GM19397 (cell line): ENCODE measurements at regions not wholly inside any gene's neighbourhood (a gene's known extent, or its start where the extent isn't known, plus 50 kb on each side); places are given as distances from the start of the nearest gene placed in this dataset.
"Not testable (repeated sequence)": the region's sequence is repeated elsewhere in the genome, so short reads cannot be mapped to it uniquely, and the experiment has no call there.

ENCODE experiments used
- ATAC-seq: cut with Tn5 transposase; IDR thresholded peaks from one replicate; pipeline ENCODE4 v1.9.1; 2021; ENCODE audit warnings: mild to moderate bottlenecking, moderate library complexity; ENCODE audit not compliant: unreplicated experiment

DNA sequence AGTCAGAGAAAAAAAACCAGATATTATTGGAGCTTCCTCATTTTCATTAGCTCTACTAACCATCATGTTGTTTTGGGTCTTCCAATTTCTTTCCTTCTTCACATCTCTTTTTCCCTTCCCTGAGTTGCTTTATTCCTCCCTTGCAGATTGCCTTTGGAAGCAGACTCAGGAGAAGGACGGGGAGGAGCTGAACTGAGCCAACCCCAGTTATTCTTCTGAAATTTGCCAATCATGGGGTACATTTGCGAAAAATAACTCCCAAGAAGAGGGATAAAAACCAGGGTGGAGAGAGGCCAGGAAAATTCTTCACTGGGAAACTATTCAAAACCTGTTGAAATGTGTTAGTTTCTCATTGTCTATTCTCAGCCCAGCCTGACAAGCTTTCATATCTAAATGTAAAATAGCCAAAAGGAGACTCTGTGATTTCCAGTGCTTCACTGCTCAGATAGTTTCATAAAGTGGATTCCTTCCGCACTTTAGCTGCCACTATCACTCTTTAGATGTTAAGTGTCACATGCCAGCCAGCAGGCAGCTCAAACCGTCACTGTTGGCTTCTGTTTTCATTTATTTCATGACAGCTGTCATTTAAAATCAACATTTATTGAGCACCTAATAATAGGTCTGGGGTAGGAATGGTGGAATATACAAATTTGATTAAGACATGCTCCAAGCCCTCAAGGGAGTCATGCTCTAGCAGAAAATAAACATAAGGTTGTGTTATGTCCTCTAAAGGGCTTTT lies 204.5 kb downstream of the SREK1 start:
- no peak for ATAC-seq

DNA sequence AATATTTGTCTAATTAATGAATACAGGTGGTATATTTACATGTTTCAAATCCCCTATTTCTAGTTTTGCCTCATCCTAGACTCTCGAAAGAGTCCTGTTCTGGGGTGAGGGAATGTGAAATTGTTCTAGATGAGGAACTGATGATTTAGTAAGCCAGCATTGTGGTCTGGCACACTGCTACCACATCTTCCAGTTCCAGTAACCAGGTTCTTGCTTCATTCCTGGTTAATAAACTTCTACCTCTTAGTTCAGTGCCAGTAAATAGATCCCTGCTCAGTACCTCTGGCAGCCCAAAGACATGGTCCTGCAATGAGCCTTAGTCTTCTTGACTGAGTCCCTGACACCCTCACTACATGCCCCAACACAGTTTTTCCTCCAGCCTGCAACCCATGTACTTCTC lies 207.7 kb downstream of the SREK1 start:
- ATAC-seq, result no peak

DNA sequence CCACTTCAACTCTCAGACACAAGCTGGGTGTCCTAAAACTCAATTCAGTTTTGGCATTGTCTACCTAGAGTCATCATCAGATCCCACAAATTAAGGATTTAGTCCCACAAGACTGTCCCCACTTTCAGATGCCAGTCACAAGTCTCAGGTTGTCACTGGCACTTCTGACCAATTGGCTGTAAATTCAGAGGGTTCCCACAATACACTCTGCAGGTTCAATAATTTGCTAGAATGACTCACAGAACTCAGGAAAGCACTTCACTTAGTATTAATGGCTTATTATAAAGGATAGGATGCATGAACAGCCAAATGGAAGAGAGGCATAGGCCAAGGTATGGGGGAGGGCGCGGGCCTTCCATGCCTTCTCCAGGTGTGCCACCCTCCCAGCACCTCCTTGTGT lies 209.1 kb downstream of the SREK1 start:
- no peak for ATAC-seq

DNA sequence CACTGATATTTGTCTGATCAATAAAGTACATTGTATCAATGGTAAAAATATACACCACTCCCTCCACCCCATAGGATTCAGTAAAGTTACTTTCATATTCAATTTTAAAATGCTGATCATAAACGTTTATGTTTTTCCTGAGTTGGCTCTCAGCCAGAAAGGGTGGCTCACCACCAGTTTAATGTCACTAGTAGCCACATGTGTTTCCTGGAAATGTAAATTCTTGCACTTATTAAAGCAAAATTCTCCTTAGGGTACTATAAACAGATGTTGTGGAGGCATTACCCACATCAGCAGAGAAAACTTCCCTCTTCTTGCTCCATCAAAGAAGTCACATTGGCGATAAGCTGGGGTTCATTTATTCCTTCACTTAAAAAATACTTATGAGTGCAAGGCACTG lies 210.3 kb downstream of the SREK1 start:
- ATAC-seq, result no peak

DNA sequence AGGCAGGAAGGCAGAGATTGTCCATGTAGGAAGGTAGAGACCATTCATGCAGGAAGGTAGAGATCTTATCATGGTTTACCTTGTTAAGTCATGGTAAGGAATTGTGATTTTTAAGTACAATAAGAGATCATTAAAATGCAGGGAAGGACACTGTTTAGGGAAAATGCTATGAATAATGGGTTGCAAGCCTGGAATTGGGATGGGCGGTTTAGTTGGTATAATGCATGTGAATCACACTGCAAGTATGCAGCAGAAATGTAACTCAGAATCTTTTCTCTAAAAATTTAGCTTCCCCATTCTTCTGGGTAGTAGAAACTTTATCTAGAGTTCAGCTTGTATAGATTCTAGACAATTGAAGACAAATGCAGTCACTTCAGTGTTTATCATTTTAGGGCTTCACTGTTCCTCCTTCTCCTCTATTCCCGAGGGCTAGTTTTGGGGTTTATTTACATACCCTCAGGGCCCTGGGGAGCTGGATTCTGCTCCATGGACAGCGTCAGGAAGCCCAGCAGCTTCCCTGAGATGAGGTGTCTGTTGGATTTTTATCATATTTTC lies 212.0 kb downstream of the SREK1 start:
- no peak for ATAC-seq

DNA sequence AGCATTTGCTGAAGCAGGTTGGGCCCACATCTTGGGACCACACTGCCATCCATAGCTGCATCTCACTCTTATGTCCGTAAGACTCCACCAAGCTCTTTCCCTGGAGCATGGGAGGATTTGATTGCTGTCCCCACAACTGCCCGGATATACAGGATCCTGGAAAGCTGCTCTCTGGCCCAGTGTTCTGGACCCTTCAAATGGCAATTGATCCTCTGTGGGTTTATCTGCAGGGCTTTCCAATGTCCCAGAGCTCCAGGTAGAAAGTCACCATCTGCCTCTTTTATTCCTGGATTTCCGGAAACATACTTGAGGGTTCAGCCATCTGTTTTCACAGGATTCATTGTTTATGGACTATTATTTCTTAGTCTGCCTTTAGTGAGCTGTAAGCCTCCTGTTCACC lies 214.6 kb downstream of the SREK1 start:
- no peak for ATAC-seq

GRCh38 chr5:66361070-66361469 lies 217.0 kb downstream of the SREK1 start:
- no peak for ATAC-seq

- ATAC-seq, result no peak
Measured at GRCh38 chr5:66362046-66362445, 217.9 kb downstream of the SREK1 start.

DNA sequence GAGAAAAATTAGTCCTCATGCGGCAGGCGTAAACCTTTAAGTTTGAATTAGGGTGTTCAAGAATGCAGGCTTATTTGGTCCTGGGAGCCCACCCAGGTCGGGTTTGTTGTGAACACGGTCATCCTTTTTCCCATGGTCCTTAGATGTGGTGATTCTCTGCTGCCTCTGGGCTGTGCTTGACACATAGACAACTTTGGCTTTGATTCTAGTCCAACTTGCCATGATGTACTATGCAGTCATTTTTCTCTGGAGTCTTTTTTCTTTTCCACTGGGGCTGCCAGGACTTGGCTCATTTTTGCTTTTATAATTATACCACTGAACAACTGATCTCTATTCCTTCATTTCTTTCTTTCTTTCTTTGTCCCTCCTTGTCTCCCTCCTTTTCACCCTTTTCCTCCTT lies 218.6 kb downstream of the SREK1 start:
- no peak for ATAC-seq

DNA sequence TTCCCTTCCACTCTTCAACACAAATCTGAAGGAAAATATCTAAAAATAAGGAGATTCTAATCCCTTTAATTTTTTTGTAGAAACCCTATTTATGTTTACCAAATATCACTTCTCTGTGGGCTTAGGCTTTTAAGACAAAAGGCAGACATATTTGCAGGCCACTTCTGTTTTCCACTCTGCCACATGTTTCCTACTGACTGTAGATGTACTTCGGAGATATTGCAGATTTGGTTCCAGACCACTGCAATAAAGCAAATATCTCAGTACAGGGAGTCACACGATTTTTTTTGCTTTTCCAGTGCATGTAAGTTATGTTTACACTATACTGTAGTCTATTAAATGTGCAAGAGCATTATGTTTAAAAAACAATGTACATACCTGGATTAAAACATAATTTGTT lies 219.0 kb downstream of the SREK1 start:
- no peak for ATAC-seq

GRCh38 chr5:66364186-66364585 lies 220.1 kb downstream of the SREK1 start:
- ATAC-seq, result no peak

GRCh38 chr5:66365981-66366380 lies 221.9 kb downstream of the SREK1 start:
- no peak for ATAC-seq

- ATAC-seq, result no peak
Measured at GRCh38 chr5:66367814-66368541, 223.9 kb downstream of the SREK1 start.

DNA sequence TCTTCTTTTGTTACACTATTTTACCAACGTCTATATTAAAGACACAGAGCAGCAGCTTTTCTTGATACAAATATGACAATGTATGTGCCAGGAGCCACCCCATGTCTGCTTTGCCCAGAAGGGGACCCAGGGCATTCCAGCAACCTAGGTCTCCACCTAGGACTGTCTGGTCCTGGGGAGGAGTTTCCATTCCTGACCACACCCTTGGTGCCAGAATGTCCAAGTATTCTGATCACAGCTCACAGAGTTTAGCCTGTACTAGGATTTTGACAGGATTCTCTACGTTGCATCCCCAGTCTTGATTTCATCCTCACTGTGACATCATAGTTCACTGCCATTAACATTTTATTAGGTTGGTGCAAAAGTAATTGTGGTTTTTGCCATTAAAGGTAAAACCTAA lies 224.7 kb downstream of the SREK1 start:
- no peak for ATAC-seq

GRCh38 chr5:66377747-66378146 lies 218.4 kb upstream of the MAST4 start:
- no peak for ATAC-seq

- ATAC-seq, result no peak
Measured at GRCh38 chr5:66378407-66378806, 217.8 kb upstream of the MAST4 start.

- ATAC-seq, result no peak
Measured at GRCh38 chr5:66382152-66382551, 214.0 kb upstream of the MAST4 start.

DNA sequence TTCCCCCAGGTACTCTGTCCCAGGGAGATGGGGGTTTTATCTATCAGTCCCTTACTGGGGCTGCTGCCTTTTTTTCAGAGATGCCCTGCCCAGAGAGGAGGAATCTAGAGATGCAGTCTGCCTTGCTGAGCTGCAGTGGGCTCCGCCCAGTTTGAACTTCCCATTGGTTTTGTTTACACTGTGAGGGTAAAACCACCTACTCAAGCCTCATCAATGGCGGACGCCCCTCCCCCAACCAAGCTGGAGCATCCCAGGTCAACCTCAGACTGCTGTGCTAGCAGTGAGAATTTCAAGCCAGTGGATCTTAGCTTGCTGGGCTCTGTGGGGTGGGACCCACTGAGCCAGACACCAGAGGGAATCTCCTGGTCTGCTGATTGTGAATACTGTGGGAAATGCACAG lies 191.0 kb upstream of the MAST4 start:
- ATAC-seq, result not testable (repeated sequence)

- ATAC-seq, result no peak
Measured at GRCh38 chr5:66406761-66407336, 189.3 kb upstream of the MAST4 start.

GRCh38 chr5:66407765-66408164 lies 188.4 kb upstream of the MAST4 start:
- no peak for ATAC-seq

- no peak for ATAC-seq
Measured at GRCh38 chr5:66408576-66408975, 187.6 kb upstream of the MAST4 start.

DNA sequence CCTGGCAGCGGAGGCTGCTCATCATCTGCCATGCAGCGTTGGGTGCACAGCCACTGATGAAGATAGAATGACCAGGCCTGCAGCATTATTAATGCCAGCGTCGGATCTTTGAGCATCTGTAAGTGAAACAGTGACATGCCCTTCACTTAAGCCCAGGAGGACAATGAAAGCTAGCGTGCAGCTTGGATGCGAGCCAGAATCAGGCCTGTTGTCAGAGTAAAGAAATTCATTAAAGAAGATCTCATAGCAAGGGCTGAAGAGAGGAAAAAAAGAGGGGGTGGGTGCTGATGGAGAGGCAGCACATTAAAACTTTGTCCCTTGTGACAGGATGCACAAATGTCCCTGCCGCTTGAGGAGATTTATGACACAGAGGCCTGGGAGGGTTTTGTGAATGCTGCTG lies 186.1 kb upstream of the MAST4 start:
- no peak for ATAC-seq
